Thyroid gland (tissue), 4 donors: ENCODE measurements at regions not wholly inside any gene's neighbourhood (a gene's known extent, or its start where the extent isn't known, plus 50 kb on each side); places are given as distances from the start of the nearest gene placed in this dataset.

Experiments used
- DNase-seq, 2 donors: peaks; one replicate each; pipeline ENCODE4 v3.0.0-alpha.2; 2019
- H3K27ac ChIP-seq, 3 donors: fragments of 200-600 bp; sonication (generic); 1 replicate in 2 of 3; 2 replicates in 1 of 3; pipeline ENCODE4 v1.5.1; 2016 to 2019; ENCODE audit warnings: mild to moderate bottlenecking in 1 of 3, moderate library complexity in 1 of 3
- H3K27me3 ChIP-seq: fragments of 200-600 bp; sonication (generic); one replicate; pipeline ENCODE4 v1.5.1; 2019
- H3K36me3 ChIP-seq, 2 donors: fragments of 200-600 bp; sonication (generic); one replicate each; pipeline ENCODE4 v1.5.1; 2016 to 2019
- H3K4me1 ChIP-seq, 2 donors: fragments of 200-600 bp; sonication (generic); one replicate each; pipeline ENCODE4 v1.5.1; 2017 to 2019
- H3K4me3 ChIP-seq, 3 donors: fragments of 200-600 bp; sonication (generic); replicated peaks in 1 of 3; 1 replicate in 2 of 3; 2 replicates in 1 of 3; pipeline ENCODE4 v1.5.1; 2016; ENCODE audit warnings: mild to moderate bottlenecking in 1 of 3
- H3K9me3 ChIP-seq: fragments of 200-600 bp; sonication (generic); one replicate; pipeline ENCODE4 v1.5.1; 2017
- CTCF ChIP-seq, 6 experiments: fragments of 200-600 bp in 3 of 6; fragments of 450-650 bp in 3 of 6; sonication (generic) in 3 of 6; IDR thresholded peaks; one replicate each; pipeline ENCODE4 v1.5.1; 2016 to 2019; ENCODE audit warnings: antibody characterized with exemption in 6 of 6, mild to moderate bottlenecking in 2 of 6, inconsistent platforms in 1 of 6, moderate library complexity in 1 of 6
- POLR2A ChIP-seq, 2 donors: fragments of 450-650 bp; IDR thresholded peaks; one replicate each; pipeline ENCODE4 v1.6.1; 2017; ENCODE audit warnings: antibody characterized with exemption in 2 of 2, mild to moderate bottlenecking in 2 of 2, moderate library complexity in 1 of 2
- WGBS, 2 donors: methylation state at CpG; one replicate each; pipeline ENCODE4 v1.1.5; 2017; 5-methylcytosine and 5-hydroxymethylcytosine counted together
- intact Hi-C: fragments of 100-400 bp; cut with DNase I; formaldehyde crosslinking; loops from one replicate; pipeline ENCODE4 v1.15.1; 2023

GRCh38 chr10:2543142-2543886, 524.0 kb upstream of the PFKP start:
- Histone ChIP-seq H3K27ac (no peak overlapping the region), H3K4me1 (no peaks in the 10 kb centered on the region), H3K9me3 (no peaks in the 10 kb centered on the region), H3K36me3 (no peaks in the 10 kb centered on the region), H3K27me3 (no peaks in the 10 kb centered on the region), H3K4me3 (no peak overlapping the region)
- no peak for DNase-seq
- intact Hi-C loops, result no loop called here
- no peak for TF ChIP-seq POLR2A (IDR thresholded peaks at IDR 0.05)
- no peak for TF ChIP-seq CTCF (IDR thresholded peaks at IDR 0.05)
- 85 to 94% methylated on average over 17 of the region's 17 CpGs for WGBS, 2 donors

GRCh38 chr10:2541176-2541575, 526.2 kb upstream of the PFKP start:
- intact Hi-C loops, result no loop called here
- no peak for DNase-seq
- no peak for TF ChIP-seq POLR2A (IDR thresholded peaks at IDR 0.05)
- no peak for TF ChIP-seq CTCF (IDR thresholded peaks at IDR 0.05)
- no peak overlapping the region for H3K4me3 ChIP-seq
- no peaks in the 10 kb centered on the region for H3K36me3 ChIP-seq
- WGBS, 2 donors, result 78 to 80% methylated on average over 4 of the region's 4 CpGs
- H3K27ac ChIP-seq, result no peak overlapping the region
- no peaks in the 10 kb centered on the region for H3K27me3 ChIP-seq
- H3K4me1 ChIP-seq, result no peaks in the 10 kb centered on the region
- H3K9me3 ChIP-seq, result no peaks in the 10 kb centered on the region

- no peaks in the 10 kb centered on the region for H3K36me3 ChIP-seq
- TF ChIP-seq POLR2A (IDR thresholded peaks at IDR 0.05) (no peak), CTCF (IDR thresholded peaks at IDR 0.05) (no peak)
- no peak overlapping the region for H3K27ac ChIP-seq
- no peaks in the 10 kb centered on the region for H3K9me3 ChIP-seq
- WGBS, 2 donors, result 87 to 89% methylated on average over 5 of the region's 5 CpGs
- H3K27me3 ChIP-seq, result no peaks in the 10 kb centered on the region
- no peaks in the 10 kb centered on the region for H3K4me1 ChIP-seq
- DNase-seq, result no peak
- intact Hi-C loops, result no loop called here
- no peak overlapping the region for H3K4me3 ChIP-seq
Measured at GRCh38 chr10:2529945-2530344, 537.4 kb upstream of the PFKP start.

- H3K27ac ChIP-seq, result no peak overlapping the region
- H3K9me3 ChIP-seq, result no peaks in the 10 kb centered on the region
- DNase-seq, result no peak
- no peak overlapping the region for H3K4me3 ChIP-seq
- 84 to 86% methylated on average over 4 to 12 of the region's 12 CpGs for WGBS, 2 donors
- H3K4me1 ChIP-seq, result no peaks in the 10 kb centered on the region
- intact Hi-C loops, result no loop called here
- H3K36me3 ChIP-seq, result no peaks in the 10 kb centered on the region
- TF ChIP-seq CTCF (IDR thresholded peaks at IDR 0.05), result no peak
- TF ChIP-seq POLR2A (IDR thresholded peaks at IDR 0.05), result no peak
- H3K27me3 ChIP-seq, result no peaks in the 10 kb centered on the region
Measured at GRCh38 chr10:2525781-2526180, 541.6 kb upstream of the PFKP start.

GRCh38 chr10:2519139-2519538, 548.2 kb upstream of the PFKP start:
- no peaks in the 10 kb centered on the region for H3K27me3 ChIP-seq
- TF ChIP-seq CTCF (IDR thresholded peaks at IDR 0.05) (no peak), POLR2A (IDR thresholded peaks at IDR 0.05) (no peak)
- no peak overlapping the region for H3K4me3 ChIP-seq
- intact Hi-C loops, result no loop called here
- no peak overlapping the region for H3K27ac ChIP-seq
- no peaks in the 10 kb centered on the region for H3K4me1 ChIP-seq
- no peak for DNase-seq
- H3K36me3 ChIP-seq, result no peaks in the 10 kb centered on the region
- 87 to 89% methylated on average over 8 of the region's 8 CpGs for WGBS, 2 donors
- H3K9me3 ChIP-seq, result no peaks in the 10 kb centered on the region
